ENCODE measurements at regions not wholly inside any gene's neighbourhood (a gene's known extent, or its start where the extent isn't known, plus 50 kb on each side); places are given as distances from the start of the nearest gene placed in this dataset.

DNA sequence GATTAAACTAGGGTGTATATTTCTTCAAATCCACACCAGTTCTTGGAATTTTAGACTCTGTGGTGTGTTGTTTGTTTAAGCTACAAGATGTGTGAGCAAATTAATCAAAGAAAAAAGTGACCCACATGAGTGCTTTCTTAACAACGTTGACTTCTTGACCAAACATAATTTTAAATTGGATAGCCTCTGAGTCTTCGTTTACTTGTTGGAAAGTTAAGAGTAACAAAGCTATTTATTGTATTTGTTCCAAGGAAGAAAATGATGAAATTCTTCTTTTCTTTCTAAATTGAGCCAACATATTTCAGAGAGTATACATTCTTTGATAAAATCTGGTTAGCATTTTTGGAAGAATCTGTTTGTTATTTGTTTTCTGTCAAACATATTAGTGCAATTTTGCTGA is 99.9 kb upstream of the IGSF10 start:
- DNase-seq (ENCODE audit: insufficient read length, low spot score) (no peak), FAIRE-seq (no peak)
- TF ChIP-seq PAX5 (IDR thresholded peaks at IDR 0.05; ENCODE audit: insufficient read depth, low read length, severe bottlenecking) (no peak), POLR2AphosphoS5 (IDR thresholded peaks at IDR 0.05; ENCODE audit: low read depth, low read length) (no peak), TAF1 (IDR thresholded peaks at IDR 0.05; ENCODE audit: low read depth, low read length) (no peak), POU2F2 (IDR thresholded peaks at IDR 0.05; ENCODE audit: low read depth, low read length) (no peak), POLR2A (IDR thresholded peaks at IDR 0.05; ENCODE audit: low read depth, low read length) (no peak)

GRCh38 chr3:151559736-151560135 is 98.9 kb upstream of the IGSF10 start:
- FAIRE-seq (no peak), DNase-seq (ENCODE audit: insufficient read length, low spot score) (no peak)
- no peak for TF ChIP-seq POLR2AphosphoS5 (IDR thresholded peaks at IDR 0.05; ENCODE audit: low read depth, low read length)
- TF ChIP-seq TAF1 (IDR thresholded peaks at IDR 0.05; ENCODE audit: low read depth, low read length), result no peak
- no peak for TF ChIP-seq POLR2A (IDR thresholded peaks at IDR 0.05; ENCODE audit: low read depth, low read length)
- no peak for TF ChIP-seq SPI1 (IDR thresholded peaks at IDR 0.05; ENCODE audit: low read depth, low read length)
- TF ChIP-seq PAX5 (IDR thresholded peaks at IDR 0.05; ENCODE audit: insufficient read depth, low read length, severe bottlenecking), result no peak
- no peak for TF ChIP-seq POU2F2 (IDR thresholded peaks at IDR 0.05; ENCODE audit: low read depth, low read length)

DNA sequence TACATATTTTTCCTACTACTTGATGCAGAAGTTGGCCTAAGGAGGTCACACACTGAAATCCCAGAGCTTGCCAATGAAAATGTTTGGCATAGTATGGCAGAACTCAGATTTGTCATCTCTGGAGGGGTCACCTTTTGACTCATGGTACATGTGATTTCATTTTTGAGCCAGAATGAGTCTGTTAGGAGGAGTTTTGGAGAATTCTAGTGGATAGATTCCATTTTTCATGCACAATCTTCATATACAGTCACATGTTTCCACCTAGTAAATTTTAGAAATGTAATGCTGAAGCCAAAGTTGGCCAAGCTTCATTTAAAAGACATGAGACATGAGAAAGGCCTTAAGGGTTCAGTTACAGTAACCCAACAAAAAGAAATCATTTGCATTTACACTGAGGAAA is 97.8 kb upstream of the IGSF10 start:
- TF ChIP-seq PAX5 (IDR thresholded peaks at IDR 0.05; ENCODE audit: insufficient read depth, low read length, severe bottlenecking) (no peak), POLR2A (IDR thresholded peaks at IDR 0.05; ENCODE audit: low read depth, low read length) (no peak)
- no peak for FAIRE-seq
- no peak for DNase-seq (ENCODE audit: insufficient read length, low spot score)

DNA sequence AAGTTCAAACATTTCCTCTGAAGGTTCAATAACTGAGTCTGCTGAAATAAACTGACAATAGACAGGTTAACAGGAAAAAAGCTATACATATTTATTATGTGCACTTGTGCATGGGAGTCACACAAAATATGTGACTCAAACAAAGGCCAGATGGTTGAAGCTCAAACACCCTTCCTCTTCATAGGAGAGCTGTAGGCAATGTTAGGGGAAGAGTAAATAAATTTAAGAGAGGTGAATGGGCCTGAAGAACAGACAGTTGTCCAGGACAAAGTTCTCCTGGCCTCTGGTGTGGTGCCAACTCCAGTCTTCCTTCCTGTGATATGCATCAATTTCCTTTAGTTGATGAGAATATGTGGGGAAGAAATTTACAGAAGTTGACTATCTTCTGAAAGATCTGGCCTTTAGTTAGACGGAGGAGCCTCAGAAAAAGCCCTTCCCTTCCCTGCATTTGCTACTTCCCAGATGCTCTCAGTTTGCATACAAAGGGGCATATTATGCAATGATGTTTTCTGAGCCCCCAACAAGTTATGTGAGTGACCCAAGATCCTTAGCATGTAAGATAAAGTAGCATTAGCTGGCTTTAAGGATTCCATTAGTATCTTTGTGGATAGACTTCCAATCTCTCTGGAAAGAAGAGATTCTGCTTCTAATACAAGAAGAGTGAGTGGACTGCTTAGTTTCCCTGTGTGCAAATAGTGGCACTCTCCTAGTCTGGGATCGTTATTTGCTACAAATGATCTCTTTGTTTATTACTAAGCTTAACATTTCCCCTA is 96.4 kb upstream of the IGSF10 start:
- FAIRE-seq, result no peak
- DNase-seq (ENCODE audit: insufficient read length, low spot score), result no peak
- TF ChIP-seq TAF1 (IDR thresholded peaks at IDR 0.05; ENCODE audit: low read depth, low read length) (no peak), POLR2AphosphoS5 (IDR thresholded peaks at IDR 0.05; ENCODE audit: low read depth, low read length) (no peak), PAX5 (IDR thresholded peaks at IDR 0.05; ENCODE audit: insufficient read depth, low read length, severe bottlenecking) (no peak), SPI1 (IDR thresholded peaks at IDR 0.05; ENCODE audit: low read depth, low read length) (no peak)

DNA sequence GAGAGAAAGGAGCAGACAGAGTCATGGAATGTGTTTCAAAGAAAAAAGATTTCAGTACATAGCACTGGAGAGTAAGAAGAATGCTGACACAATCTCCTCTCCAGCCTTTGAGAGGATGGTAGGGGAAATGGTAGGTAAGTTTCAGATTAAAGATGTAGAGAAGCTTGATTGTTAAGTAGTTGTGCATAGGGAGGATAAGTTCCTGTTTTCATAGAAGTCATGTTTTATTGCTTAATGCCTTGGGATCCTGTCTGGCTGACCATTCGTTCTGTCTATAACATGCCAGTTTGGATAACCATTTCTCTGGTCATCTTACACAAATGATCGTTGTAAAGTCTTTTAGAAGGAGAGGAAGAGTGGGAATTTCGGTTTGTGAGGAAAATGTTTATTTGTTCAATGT is 95.7 kb upstream of the IGSF10 start:
- TF ChIP-seq SPI1 (IDR thresholded peaks at IDR 0.05; ENCODE audit: low read depth, low read length), result no peak
- no peak for TF ChIP-seq POLR2AphosphoS5 (IDR thresholded peaks at IDR 0.05; ENCODE audit: low read depth, low read length)
- TF ChIP-seq TAF1 (IDR thresholded peaks at IDR 0.05; ENCODE audit: low read depth, low read length), result no peak
- no peak for TF ChIP-seq POLR2A (IDR thresholded peaks at IDR 0.05; ENCODE audit: low read depth, low read length)
- TF ChIP-seq PAX5 (IDR thresholded peaks at IDR 0.05; ENCODE audit: insufficient read depth, low read length, severe bottlenecking), result no peak
- TF ChIP-seq POU2F2 (IDR thresholded peaks at IDR 0.05; ENCODE audit: low read depth, low read length), result no peak

GRCh38 chr3:151555523-151555922 is 94.7 kb upstream of the IGSF10 start:
- DNase-seq (ENCODE audit: insufficient read length, low spot score) (no peak), FAIRE-seq (no peak)
- TF ChIP-seq POLR2A (IDR thresholded peaks at IDR 0.05; ENCODE audit: low read depth, low read length), result no peak
- no peak for TF ChIP-seq PAX5 (IDR thresholded peaks at IDR 0.05; ENCODE audit: insufficient read depth, low read length, severe bottlenecking)
- TF ChIP-seq TAF1 (IDR thresholded peaks at IDR 0.05; ENCODE audit: low read depth, low read length), result no peak
- TF ChIP-seq POU2F2 (IDR thresholded peaks at IDR 0.05; ENCODE audit: low read depth, low read length), result no peak
- no peak for TF ChIP-seq SPI1 (IDR thresholded peaks at IDR 0.05; ENCODE audit: low read depth, low read length)
- no peak for TF ChIP-seq POLR2AphosphoS5 (IDR thresholded peaks at IDR 0.05; ENCODE audit: low read depth, low read length)

More for the DNA sequence above, 95.7 kb upstream of the IGSF10 start:
- DNase-seq (ENCODE audit: insufficient read length, low spot score), result no peak
- no peak for FAIRE-seq

DNA sequence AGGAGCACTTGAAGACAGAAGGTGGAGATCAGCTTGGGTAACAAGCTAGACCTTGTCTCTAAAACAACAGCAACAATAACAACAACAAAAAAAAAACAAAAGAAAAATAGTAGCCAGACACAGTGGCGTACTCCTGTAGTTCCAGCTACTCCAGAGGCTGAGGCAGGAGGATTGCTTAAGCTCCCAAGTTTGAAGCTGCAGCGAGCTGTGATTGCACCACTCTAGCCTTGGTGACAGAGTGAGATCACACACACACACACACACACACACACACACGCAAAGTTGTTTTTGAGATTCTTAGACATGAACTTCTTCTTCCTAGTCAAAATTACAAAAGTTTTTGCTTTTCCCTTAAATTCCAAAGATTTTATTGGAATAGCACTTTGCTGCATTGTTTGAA is 93.0 kb upstream of the IGSF10 start:
- FAIRE-seq, result no peak

DNA sequence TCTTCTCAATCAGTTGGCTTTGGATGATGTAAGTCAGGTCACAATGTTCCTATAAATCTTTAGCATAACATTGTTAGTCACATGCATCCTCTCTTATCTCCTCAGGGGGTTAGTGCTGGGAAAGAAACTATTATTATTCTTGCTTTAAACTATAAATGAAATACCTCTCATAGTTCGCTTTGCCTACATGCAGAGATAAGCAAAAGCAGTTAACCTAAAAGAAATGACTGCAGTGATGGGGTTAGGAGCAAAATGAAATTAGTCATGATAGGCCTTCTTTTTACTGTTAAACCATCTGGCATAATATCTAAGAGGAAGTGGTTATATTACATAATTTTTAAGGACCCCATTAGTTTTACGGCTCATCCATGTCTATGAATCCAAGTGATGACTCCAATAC is 91.7 kb upstream of the IGSF10 start:
- DNase-seq (ENCODE audit: insufficient read length, low spot score) (no peak), FAIRE-seq (no peak)
- TF ChIP-seq POLR2AphosphoS5 (IDR thresholded peaks at IDR 0.05; ENCODE audit: low read depth, low read length), result no peak
- TF ChIP-seq POU2F2 (IDR thresholded peaks at IDR 0.05; ENCODE audit: low read depth, low read length), result no peak
- TF ChIP-seq POLR2A (IDR thresholded peaks at IDR 0.05; ENCODE audit: low read depth, low read length), result no peak
- no peak for TF ChIP-seq TAF1 (IDR thresholded peaks at IDR 0.05; ENCODE audit: low read depth, low read length)
- TF ChIP-seq PAX5 (IDR thresholded peaks at IDR 0.05; ENCODE audit: insufficient read depth, low read length, severe bottlenecking), result no peak
- no peak for TF ChIP-seq SPI1 (IDR thresholded peaks at IDR 0.05; ENCODE audit: low read depth, low read length)

More for the DNA sequence above, 93.0 kb upstream of the IGSF10 start:
- no peak for DNase-seq (ENCODE audit: insufficient read length, low spot score)
- no peak for TF ChIP-seq POLR2A (IDR thresholded peaks at IDR 0.05; ENCODE audit: low read depth, low read length)
- no peak for TF ChIP-seq TAF1 (IDR thresholded peaks at IDR 0.05; ENCODE audit: low read depth, low read length)
- TF ChIP-seq PAX5 (IDR thresholded peaks at IDR 0.05; ENCODE audit: insufficient read depth, low read length, severe bottlenecking), result no peak
- TF ChIP-seq POU2F2 (IDR thresholded peaks at IDR 0.05; ENCODE audit: low read depth, low read length), result no peak
- no peak for TF ChIP-seq POLR2AphosphoS5 (IDR thresholded peaks at IDR 0.05; ENCODE audit: low read depth, low read length)
- TF ChIP-seq SPI1 (IDR thresholded peaks at IDR 0.05; ENCODE audit: low read depth, low read length), result no peak

GRCh38 chr3:151550642-151551041 is 89.8 kb upstream of the IGSF10 start:
- FAIRE-seq (no peak), DNase-seq (ENCODE audit: insufficient read length, low spot score) (no peak)
- TF ChIP-seq POU2F2 (IDR thresholded peaks at IDR 0.05; ENCODE audit: low read depth, low read length) (no peak), PAX5 (IDR thresholded peaks at IDR 0.05; ENCODE audit: insufficient read depth, low read length, severe bottlenecking) (no peak), POLR2A (IDR thresholded peaks at IDR 0.05; ENCODE audit: low read depth, low read length) (no peak), TAF1 (IDR thresholded peaks at IDR 0.05; ENCODE audit: low read depth, low read length) (no peak)

DNA sequence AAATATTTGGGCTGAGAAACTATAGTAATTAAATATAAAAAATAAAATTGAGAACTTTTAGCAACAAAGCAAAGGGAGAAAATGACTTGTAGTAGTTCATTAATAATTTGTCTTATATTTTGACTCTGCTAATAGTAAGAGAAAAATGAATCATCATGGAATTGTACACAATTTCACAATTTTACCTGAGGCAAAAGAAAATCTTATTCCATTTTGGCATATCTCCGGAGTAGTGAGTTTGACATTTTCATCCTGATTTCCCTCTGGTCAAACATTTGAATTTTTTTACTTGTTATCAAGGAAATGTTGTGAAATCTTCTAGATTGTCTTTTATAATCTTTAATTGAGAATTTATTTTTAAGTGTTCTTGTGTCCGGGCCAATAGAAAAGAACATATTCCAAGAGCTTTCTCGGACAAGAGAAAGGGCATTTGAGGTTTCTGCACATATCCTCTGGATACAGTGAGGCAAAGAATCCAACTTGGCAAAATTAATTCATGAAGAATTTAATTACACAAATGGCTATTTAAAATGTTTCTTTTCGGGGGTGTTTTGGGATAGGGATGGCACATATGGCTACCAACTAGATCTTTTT is 89.3 kb upstream of the IGSF10 start:
- DNase-seq (ENCODE audit: insufficient read length, low spot score) (no peak), FAIRE-seq (no peak)
- no peak for TF ChIP-seq TAF1 (IDR thresholded peaks at IDR 0.05; ENCODE audit: low read depth, low read length)
- TF ChIP-seq PAX5 (IDR thresholded peaks at IDR 0.05; ENCODE audit: insufficient read depth, low read length, severe bottlenecking), result no peak
- no peak for TF ChIP-seq POLR2A (IDR thresholded peaks at IDR 0.05; ENCODE audit: low read depth, low read length)
- TF ChIP-seq POLR2AphosphoS5 (IDR thresholded peaks at IDR 0.05; ENCODE audit: low read depth, low read length), result no peak
- TF ChIP-seq SPI1 (IDR thresholded peaks at IDR 0.05; ENCODE audit: low read depth, low read length), result no peak
- TF ChIP-seq POU2F2 (IDR thresholded peaks at IDR 0.05; ENCODE audit: low read depth, low read length), result no peak

Data from GM12891 (cell line).